Kidney (tissue), 13 donors: ENCODE measurements at regions not wholly inside any gene's neighbourhood (a gene's known extent, or its start where the extent isn't known, plus 50 kb on each side); places are given as distances from the start of the nearest gene placed in this dataset.

Experiments
- DNase-seq, 5 donors: peaks; one replicate each; pipeline ENCODE4 v3.0.0-alpha.2; 2013 to 2020
- FAIRE-seq: peaks from 2 replicates; lab custom pipeline; 2012; peaks lifted over from hg19 to GRCh38; lab: Jason Lieb, UNC
- H3K27ac ChIP-seq, 2 donors: one replicate each; pipeline ENCODE4 v1.7.0; 2013; ENCODE audit warnings: low read depth in 2 of 2, low read length in 2 of 2, inconsistent platforms in 1 of 2
- H3K27me3 ChIP-seq: one replicate; pipeline ENCODE4 v1.7.1; 2013; ENCODE audit warnings: low read length, inconsistent platforms; ENCODE audit not compliant: control insufficient read depth, insufficient read depth
- H3K36me3 ChIP-seq, 3 donors: one replicate each; pipeline versions ENCODE4 v1.7.0 to v1.7.1; 2013; ENCODE audit warnings: low read length in 3 of 3, control low read depth in 1 of 3, inconsistent platforms in 1 of 3; ENCODE audit not compliant: insufficient read depth in 3 of 3, control insufficient read depth in 2 of 3
- H3K4me1 ChIP-seq, 3 donors: one replicate each; pipeline versions ENCODE4 v1.7.0 to v1.7.1; 2013; ENCODE audit warnings: low read length in 3 of 3, inconsistent platforms in 1 of 3, low read depth in 1 of 3; ENCODE audit not compliant: control insufficient read depth in 2 of 3, insufficient read depth in 2 of 3
- H3K4me3 ChIP-seq, 3 donors: one replicate each; pipeline versions ENCODE4 v1.7.0 to v1.8.1; 2013; ENCODE audit warnings: low read length in 3 of 3, control low read depth in 1 of 3, inconsistent platforms in 1 of 3
- H3K9ac ChIP-seq, 3 donors: one replicate each; pipeline versions ENCODE4 v1.7.0 to v1.7.1; 2013; ENCODE audit warnings: low read length in 3 of 3, control low read depth in 1 of 3, inconsistent platforms in 1 of 3
- H3K9me3 ChIP-seq, 3 donors: one replicate each; pipeline versions ENCODE4 v1.7.0 to v1.7.1; 2013; ENCODE audit warnings: low read length in 3 of 3, control low read depth in 1 of 3, inconsistent platforms in 1 of 3; ENCODE audit not compliant: control insufficient read depth in 2 of 3, insufficient read depth in 1 of 3
- intact Hi-C: fragments of 100-400 bp; cut with DNase I; formaldehyde crosslinking; loops from one replicate; pipeline ENCODE4 v1.11.1; 2022
- TF ChIP-seq, protein P1 (sequence below): IDR thresholded peaks from 3 replicates; pipeline ENCODE4 v1.5.1; 2012; ENCODE audit warnings: mild to moderate bottlenecking, moderate library complexity, borderline replicate concordance; ENCODE audit not compliant: insufficient read depth; ENCODE audit errors: extremely low read depth
- donor health status: control.
- donor health status: control.
- donor health status: control.
- donor health status: control.
- donor health status: control.
- donor health status: DM: yes; HTN: yes; CAD: no.
- donor health status: Normal renal cell carcinoma (clear cell type).

DNA sequence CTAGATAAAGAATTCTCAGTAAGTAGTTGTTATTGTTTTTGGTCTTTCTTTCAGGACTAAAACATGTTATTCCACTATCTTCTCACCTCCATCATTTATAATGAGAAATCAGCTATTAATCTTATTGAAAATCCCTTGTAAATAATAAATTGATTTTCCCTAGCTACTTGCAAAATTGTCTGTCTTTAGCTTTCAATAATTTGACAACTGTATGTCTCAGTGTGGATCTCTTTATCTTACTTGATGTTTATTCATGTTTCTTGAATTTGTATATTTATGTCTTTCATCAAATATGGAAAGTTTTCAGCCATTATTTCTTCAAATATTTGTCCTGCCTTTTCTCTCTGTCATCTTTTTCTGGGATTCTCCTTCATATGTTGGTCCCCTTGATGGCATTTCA is 117.1 kb upstream of the ANTXRL start:
- H3K36me3 ChIP-seq = no peaks in the 10 kb centered on the region
- no peak overlapping the region for H3K9ac ChIP-seq
- no peaks in the 10 kb centered on the region for H3K4me1 ChIP-seq
- TF ChIP-seq, protein P1, sequence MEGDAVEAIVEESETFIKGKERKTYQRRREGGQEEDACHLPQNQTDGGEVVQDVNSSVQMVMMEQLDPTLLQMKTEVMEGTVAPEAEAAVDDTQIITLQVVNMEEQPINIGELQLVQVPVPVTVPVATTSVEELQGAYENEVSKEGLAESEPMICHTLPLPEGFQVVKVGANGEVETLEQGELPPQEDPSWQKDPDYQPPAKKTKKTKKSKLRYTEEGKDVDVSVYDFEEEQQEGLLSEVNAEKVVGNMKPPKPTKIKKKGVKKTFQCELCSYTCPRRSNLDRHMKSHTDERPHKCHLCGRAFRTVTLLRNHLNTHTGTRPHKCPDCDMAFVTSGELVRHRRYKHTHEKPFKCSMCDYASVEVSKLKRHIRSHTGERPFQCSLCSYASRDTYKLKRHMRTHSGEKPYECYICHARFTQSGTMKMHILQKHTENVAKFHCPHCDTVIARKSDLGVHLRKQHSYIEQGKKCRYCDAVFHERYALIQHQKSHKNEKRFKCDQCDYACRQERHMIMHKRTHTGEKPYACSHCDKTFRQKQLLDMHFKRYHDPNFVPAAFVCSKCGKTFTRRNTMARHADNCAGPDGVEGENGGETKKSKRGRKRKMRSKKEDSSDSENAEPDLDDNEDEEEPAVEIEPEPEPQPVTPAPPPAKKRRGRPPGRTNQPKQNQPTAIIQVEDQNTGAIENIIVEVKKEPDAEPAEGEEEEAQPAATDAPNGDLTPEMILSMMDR = no peak
- H3K27ac ChIP-seq = no peak overlapping the region
- DNase-seq (no peak), FAIRE-seq (no peak)
- intact Hi-C loops = no loop called here
- H3K4me3 ChIP-seq = no peak overlapping the region
- peaks cover 0 to 4% (median 0%) of the 10 kb centered on the region in 3 donors for H3K9me3 ChIP-seq
- no peaks in the 10 kb centered on the region for H3K27me3 ChIP-seq

DNA sequence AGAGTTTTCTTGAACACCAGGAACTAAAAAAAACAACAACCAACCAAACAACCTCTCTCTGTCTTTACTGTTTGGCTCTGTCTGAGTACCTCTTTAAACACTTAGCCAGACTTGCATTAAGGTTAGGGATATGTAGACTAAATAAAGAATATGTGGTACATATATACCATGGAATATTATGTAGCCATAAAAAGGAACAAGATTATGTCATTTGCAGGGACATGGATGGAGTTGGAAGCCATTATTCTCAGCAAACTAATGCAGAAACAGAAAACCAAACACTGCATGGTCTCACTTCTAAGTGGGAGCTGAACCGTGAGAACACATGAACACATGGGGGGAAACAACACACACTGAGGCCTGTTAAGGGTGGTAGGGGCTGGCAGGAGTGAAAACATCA is 116.0 kb upstream of the ANTXRL start:
- no peak overlapping the region for H3K4me3 ChIP-seq
- TF ChIP-seq, protein P1 = no peak
- no peak for FAIRE-seq

DNA sequence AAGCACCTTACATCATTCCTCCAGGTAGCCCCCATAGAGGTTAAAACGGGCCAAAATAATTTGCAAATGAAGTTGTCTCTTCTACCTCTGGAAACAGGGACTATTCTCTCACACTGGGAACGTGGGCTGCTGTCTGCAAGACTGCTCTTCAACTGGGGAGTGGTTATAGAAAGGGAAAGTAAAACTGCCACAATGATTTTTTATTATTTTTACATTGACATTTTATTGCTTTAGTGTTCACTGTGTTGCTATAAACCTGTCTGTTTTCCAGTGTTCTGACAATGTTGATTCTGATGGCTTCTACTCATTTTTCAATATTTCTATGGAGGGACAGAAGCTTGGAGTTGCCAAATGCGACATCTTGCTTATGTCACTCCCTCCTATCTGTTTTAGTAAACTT is 115.1 kb upstream of the ANTXRL start:
- FAIRE-seq (no peak), DNase-seq (peak in 1 of 5 donors; percentile 2)
- intact Hi-C loops = no loop called here
- Histone ChIP-seq H3K27ac (no peak overlapping the region), H3K9me3 (peaks cover 0 to 4% (median 0%) of the 10 kb centered on the region in 3 donors), H3K4me1 (no peaks in the 10 kb centered on the region), H3K27me3 (no peaks in the 10 kb centered on the region), H3K4me3 (no peak overlapping the region), H3K36me3 (no peaks in the 10 kb centered on the region), H3K9ac (no peak overlapping the region)
- TF ChIP-seq, protein P1 = no peak

More for the DNA sequence above, 116.0 kb upstream of the ANTXRL start:
- Histone ChIP-seq H3K27ac (no peak overlapping the region), H3K9ac (no peak overlapping the region), H3K27me3 (no peaks in the 10 kb centered on the region), H3K4me1 (no peaks in the 10 kb centered on the region), H3K36me3 (no peaks in the 10 kb centered on the region), H3K9me3 (peaks cover 0 to 4% (median 0%) of the 10 kb centered on the region in 3 donors)
- intact Hi-C loops = no loop called here
- DNase-seq = no peak

DNA sequence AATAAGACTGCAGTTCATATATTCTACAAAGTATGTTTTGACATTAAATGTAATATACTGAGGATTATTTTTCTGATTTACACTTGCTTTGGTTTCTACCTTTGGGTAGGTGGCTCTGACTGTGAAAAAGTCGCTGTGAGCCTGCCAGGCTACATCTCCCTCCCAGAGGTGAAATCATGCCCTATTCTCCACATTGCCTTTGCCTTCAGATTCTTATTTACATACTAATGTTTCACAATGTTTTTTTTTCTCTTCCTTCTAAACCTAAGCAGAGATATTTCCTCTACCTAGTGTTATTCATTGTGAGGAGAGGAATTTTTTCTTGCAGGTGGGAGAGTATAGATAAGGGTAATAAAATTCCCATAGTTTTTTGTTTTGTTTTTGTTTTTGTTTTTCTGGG is 111.5 kb upstream of the ANTXRL start:
- TF ChIP-seq, protein P1 = no peak
- Histone ChIP-seq H3K4me1 (no peaks in the 10 kb centered on the region), H3K36me3 (no peaks in the 10 kb centered on the region), H3K4me3 (no peak overlapping the region), H3K9ac (no peak overlapping the region), H3K9me3 (no peaks in the 10 kb centered on the region), H3K27me3 (no peaks in the 10 kb centered on the region), H3K27ac (no peak overlapping the region)
- DNase-seq (no peak), FAIRE-seq (no peak)
- intact Hi-C loops = no loop called here
